ENCODE measurements at regions not wholly inside any gene's neighbourhood (a gene's known extent, or its start where the extent isn't known, plus 50 kb on each side); places are given as distances from the start of the nearest gene placed in this dataset.

DNA sequence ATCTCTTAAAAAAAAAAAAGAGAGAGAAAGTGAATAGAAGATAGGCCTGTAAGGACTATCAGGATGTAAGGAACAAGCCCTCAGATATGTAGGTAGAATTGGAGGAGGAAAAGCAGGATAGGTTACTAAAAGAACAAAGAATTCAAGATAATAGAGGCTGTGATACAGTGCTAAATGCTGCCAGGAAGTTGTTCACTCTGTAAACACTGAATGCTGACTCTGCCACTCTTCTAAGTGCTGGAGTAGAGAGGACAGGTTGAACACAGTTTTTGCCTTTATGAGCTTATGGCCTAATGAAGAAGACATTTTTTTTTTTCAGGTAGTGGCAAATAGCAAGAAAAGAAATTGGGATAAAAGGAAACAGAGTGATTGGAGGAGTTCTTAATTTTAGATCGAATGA, 90.6 kb upstream of the ZNF678 start:
- Histone ChIP-seq H3K36me3 (replicated peaks in 1 of 2) (no peaks in the 10 kb centered on the region), H3K4me1 (replicated peaks in 1 of 2) (no peaks in the 10 kb centered on the region), H3K9me3 (replicated peaks in 1 of 3) (no peaks in the 10 kb centered on the region), H3K4me3 (no peak overlapping the region), H3K27ac (no peak overlapping the region), H3K27me3 (no peaks in the 10 kb centered on the region)
- TF ChIP-seq CTCF (IDR thresholded peaks at IDR 0.05) (no peak), POLR2A (IDR thresholded peaks at IDR 0.05) (no peak)
- 64 to 92% (median 81%) methylated on average over 1 of the region's 1 CpG for WGBS, 4 donors
- no peak for DNase-seq
- intact Hi-C loops (cut with DNase I) = no loop called here

DNA sequence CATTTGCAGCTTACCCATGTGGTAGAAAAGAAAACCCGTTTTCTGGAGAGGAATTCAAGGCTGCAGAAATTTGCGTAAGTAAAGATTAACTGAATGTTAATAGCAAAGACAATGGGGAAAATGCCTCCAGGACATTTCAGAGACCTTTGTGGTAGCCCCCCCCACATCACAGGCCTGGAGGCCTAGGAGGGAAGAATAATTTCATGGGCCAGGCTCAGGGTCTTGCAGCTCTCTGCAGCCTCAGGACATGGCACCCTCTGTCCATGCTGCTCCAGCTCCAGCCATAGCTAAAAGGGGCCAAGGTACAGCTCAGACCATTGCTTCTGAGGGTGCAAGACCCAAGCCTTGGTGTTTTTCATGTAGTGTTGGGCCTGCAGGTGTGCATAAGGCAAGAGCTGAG, 92.7 kb upstream of the ZNF678 start:
- WGBS, 4 donors = 77 to 86% (median 82%) methylated on average over 2 of the region's 2 CpGs
- intact Hi-C loops (cut with DNase I) = no loop called here
- H3K4me1 ChIP-seq (replicated peaks in 1 of 2) = no peaks in the 10 kb centered on the region
- no peak overlapping the region for H3K4me3 ChIP-seq
- DNase-seq = no peak
- no peaks in the 10 kb centered on the region for H3K9me3 ChIP-seq (replicated peaks in 1 of 3)
- TF ChIP-seq CTCF (IDR thresholded peaks at IDR 0.05) (no peak), POLR2A (IDR thresholded peaks at IDR 0.05) (no peak)
- no peaks in the 10 kb centered on the region for H3K27me3 ChIP-seq
- H3K36me3 ChIP-seq (replicated peaks in 1 of 2) = no peaks in the 10 kb centered on the region
- H3K27ac ChIP-seq = no peak overlapping the region

DNA sequence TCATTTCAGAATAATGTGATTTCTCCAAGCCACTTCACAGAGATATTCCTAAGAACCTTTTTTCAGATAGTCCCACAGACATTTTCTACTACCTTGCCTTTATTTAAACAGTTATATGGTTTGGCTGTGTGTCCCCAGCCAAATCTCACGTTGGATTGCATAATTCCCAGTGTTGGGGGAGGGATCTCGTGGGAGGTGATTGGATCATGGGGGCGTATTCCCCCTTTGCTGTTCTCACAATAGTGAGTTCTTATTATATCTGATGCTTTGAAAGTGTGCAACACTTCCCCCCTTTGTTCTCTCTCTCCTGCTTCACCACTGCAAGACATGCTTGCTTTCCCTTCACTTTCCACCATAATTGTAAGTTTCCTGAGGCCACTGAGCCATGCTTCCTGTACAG, 93.6 kb upstream of the ZNF678 start:
- no peak overlapping the region for H3K4me3 ChIP-seq
- no peak overlapping the region for H3K27ac ChIP-seq
- TF ChIP-seq POLR2A (IDR thresholded peaks at IDR 0.05) = no peak
- no peak for TF ChIP-seq CTCF (IDR thresholded peaks at IDR 0.05)
- DNase-seq = no peak
- no peaks in the 10 kb centered on the region for H3K9me3 ChIP-seq (replicated peaks in 1 of 3)
- no peaks in the 10 kb centered on the region for H3K4me1 ChIP-seq (replicated peaks in 1 of 2)
- 66 to 76% (median 73%) methylated on average over 3 of the region's 3 CpGs for WGBS, 4 donors
- intact Hi-C loops (cut with DNase I) = no loop called here
- no peaks in the 10 kb centered on the region for H3K27me3 ChIP-seq
- H3K36me3 ChIP-seq (replicated peaks in 1 of 2) = no peaks in the 10 kb centered on the region

DNA sequence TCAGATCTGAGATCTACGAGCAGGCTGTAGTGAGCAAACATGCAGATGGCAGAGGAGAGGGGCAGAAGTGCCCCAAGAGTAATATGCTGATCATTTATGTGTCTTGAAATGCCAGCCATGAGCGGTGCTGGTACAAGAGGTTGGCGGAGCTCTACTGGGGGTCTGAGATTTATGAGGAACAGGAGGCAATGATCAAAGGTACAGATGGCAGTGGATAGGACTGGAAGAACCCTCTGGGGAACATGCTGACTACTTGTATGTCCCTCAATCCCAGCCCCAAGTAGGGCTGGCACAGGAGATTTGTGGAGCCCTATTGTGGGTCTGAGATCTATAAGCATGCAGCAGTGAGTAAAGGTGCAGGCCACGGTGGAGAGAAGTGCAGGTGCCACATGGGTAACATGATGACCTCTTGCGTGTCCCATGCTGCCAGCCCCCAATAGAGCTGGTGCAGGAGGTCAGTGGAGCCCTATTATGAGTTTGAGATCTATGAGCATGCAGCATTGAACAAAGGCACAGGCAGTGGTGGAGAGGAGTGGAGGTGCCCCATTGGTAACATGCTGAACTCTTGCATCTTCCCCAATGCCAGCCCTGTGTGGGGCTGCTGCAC, 97.2 kb upstream of the ZNF678 start:
- no peaks in the 10 kb centered on the region for H3K9me3 ChIP-seq (replicated peaks in 1 of 3)
- 66 to 83% (median 72%) methylated on average over 5 of the region's 5 CpGs for whole genome bisulfite sequencing, 4 donors

More for the DNA sequence above, 97.2 kb upstream of the ZNF678 start:
- no peaks in the 10 kb centered on the region for H3K27me3 ChIP-seq
- H3K4me3 ChIP-seq = no peak overlapping the region
- DNase-seq = no peak
- H3K36me3 ChIP-seq (replicated peaks in 1 of 2) = no peaks in the 10 kb centered on the region
- no peaks in the 10 kb centered on the region for H3K4me1 ChIP-seq (replicated peaks in 1 of 2)
- no peak overlapping the region for H3K27ac ChIP-seq
- TF ChIP-seq CTCF (IDR thresholded peaks at IDR 0.05) (no peak), POLR2A (IDR thresholded peaks at IDR 0.05) (no peak)
- intact Hi-C loops (cut with DNase I) = no loop called here
